IMR-90 (cell line): ENCODE measurements at regions not wholly inside any gene's neighbourhood (a gene's known extent, or its start where the extent isn't known, plus 50 kb on each side); places are given as distances from the start of the nearest gene placed in this dataset.
"Not testable (repeated sequence)": the region's sequence is repeated elsewhere in the genome, so short reads cannot be mapped to it uniquely, and the experiment has no call there.

ENCODE experiments used
- ATAC-seq: fragments of 200-7000 bp; cut with Tn5 transposase; 2 replicates; pipeline ENCODE4 v1.9.1; 2020; ENCODE audit warnings: low read depth, mild to moderate bottlenecking, moderate library complexity
- BruUV-seq: library from RNA; stranded (reverse); fragments of 400-500 nt; replicated peaks from 2 replicates; lab custom pipeline; 2021; lab: Mats Ljungman, UMichigan
- CTCF ChIA-PET: fragments of 300-600 bp; formaldehyde crosslinking; extraction: SDS; loops from one replicate; lab custom pipeline; 2021; ENCODE audit warnings: antibody characterized with exemption; lab: Yijun Ruan, JAX
- POLR2A ChIA-PET: fragments of 300-600 bp; sonication (Branson Sonifier 250); formaldehyde crosslinking; loops from one replicate; lab custom pipeline; 2022; ENCODE audit warnings: antibody characterized with exemption; ENCODE audit not compliant: unreplicated experiment; lab: Charles Lee
- DNase-seq: peaks from one replicate; pipeline ENCODE4 v3.0.0; 2013
- H2AFZ ChIP-seq: replicated peaks from 2 replicates; pipeline ENCODE3; 2013; ENCODE audit warnings: low read length, mild to moderate bottlenecking; ENCODE audit not compliant: poor library complexity
- H2AK5ac ChIP-seq: 2 replicates; pipeline ENCODE4 v1.6.1; 2013; ENCODE audit warnings: low read depth, low read length, inconsistent platforms
- H2AK9ac ChIP-seq: replicated peaks from 2 replicates; pipeline ENCODE3; 2013; ENCODE audit warnings: mild to moderate bottlenecking, low read depth, low read length, moderate library complexity; ENCODE audit not compliant: poor library complexity
- H2BK120ac ChIP-seq: 2 replicates; pipeline ENCODE4 v1.6.1; 2013; ENCODE audit warnings: low read depth, low read length, inconsistent platforms
- H2BK15ac ChIP-seq: 3 replicates; pipeline ENCODE4 v1.6.1; 2013; ENCODE audit warnings: low read depth, low read length, inconsistent platforms
- H2BK20ac ChIP-seq: 2 replicates; pipeline ENCODE4 v1.6.1; 2013; ENCODE audit warnings: low read depth, mild to moderate bottlenecking, inconsistent platforms, low read length, moderate library complexity
- H2BK5ac ChIP-seq: 2 replicates; pipeline ENCODE4 v1.6.1; 2013; ENCODE audit warnings: mild to moderate bottlenecking, low read depth, low read length, inconsistent platforms; ENCODE audit not compliant: poor library complexity, severe bottlenecking
- H3K14ac ChIP-seq: replicated peaks from 2 replicates; pipeline ENCODE4 v1.6.1; 2013; ENCODE audit warnings: low read depth, low read length, inconsistent platforms
- H3K18ac ChIP-seq: 2 replicates; pipeline ENCODE4 v1.6.1; 2013; ENCODE audit warnings: low read depth, low read length, control low read depth
- H3K23ac ChIP-seq: 2 replicates; pipeline ENCODE4 v1.6.1; 2013; ENCODE audit warnings: low read depth, low read length, inconsistent platforms
- H3K27ac ChIP-seq: 2 replicates; pipeline ENCODE4 v1.5.1; 2013; ENCODE audit warnings: mild to moderate bottlenecking, control low read depth, low read length; ENCODE audit not compliant: insufficient read depth
- H3K27me3 ChIP-seq: 2 replicates; pipeline ENCODE4 v1.6.1; 2013; ENCODE audit warnings: low read length; ENCODE audit not compliant: control insufficient read depth, insufficient read depth
- H3K36me3 ChIP-seq: 2 replicates; pipeline ENCODE4 v1.6.1; 2013; ENCODE audit warnings: low read length, mixed read lengths; ENCODE audit not compliant: control insufficient read depth, insufficient read depth
- H3K4ac ChIP-seq: 2 replicates; pipeline ENCODE4 v1.6.1; 2013; ENCODE audit warnings: low read depth, low read length, inconsistent platforms
- H3K4me1 ChIP-seq: 2 replicates; pipeline ENCODE4 v1.6.1; 2013; ENCODE audit warnings: low read length, mixed read lengths; ENCODE audit not compliant: control insufficient read depth, insufficient read depth
- H3K4me2 ChIP-seq: 2 replicates; pipeline ENCODE4 v1.6.1; 2013; ENCODE audit warnings: low read depth, mild to moderate bottlenecking, control low read depth, low read length, moderate library complexity
- H3K4me3 ChIP-seq: 2 replicates; pipeline ENCODE4 v1.5.1; 2013; ENCODE audit warnings: low read depth, mild to moderate bottlenecking, control low read depth, low read length, moderate library complexity; ENCODE audit not compliant: insufficient read depth
- H3K56ac ChIP-seq: 2 replicates; pipeline ENCODE4 v1.6.1; 2013; ENCODE audit warnings: low read length, inconsistent platforms; ENCODE audit not compliant: insufficient read depth; ENCODE audit errors: extremely low read depth
- H3K79me1 ChIP-seq, 2 experiments: 2 replicates each; pipeline ENCODE4 v1.6.1; 2013; ENCODE audit warnings: low read length in 2 of 2, inconsistent platforms in 1 of 2, low read depth in 1 of 2
- H3K9ac ChIP-seq: 2 replicates; pipeline ENCODE4 v1.6.1; 2013; ENCODE audit warnings: low read depth, low read length, control low read depth
- H3K9me1 ChIP-seq: 2 replicates; pipeline ENCODE4 v1.6.1; 2013; ENCODE audit warnings: low read length, inconsistent platforms; ENCODE audit not compliant: insufficient read depth
- H3K9me3 ChIP-seq: 2 replicates; pipeline ENCODE4 v1.6.1; 2013; ENCODE audit warnings: low read length; ENCODE audit not compliant: control insufficient read depth, insufficient read depth
- H4K20me1 ChIP-seq: 2 replicates; pipeline ENCODE4 v1.6.1; 2013; ENCODE audit warnings: low read length, inconsistent platforms; ENCODE audit not compliant: insufficient read depth
- H4K5ac ChIP-seq: 2 replicates; pipeline ENCODE4 v1.6.1; 2013; ENCODE audit warnings: mild to moderate bottlenecking, low read depth, low read length, control low read depth
- H4K8ac ChIP-seq, 2 experiments: 2 replicates each; pipeline ENCODE4 v1.6.1; 2013; ENCODE audit warnings: low read depth in 2 of 2, low read length in 2 of 2, control low read depth in 1 of 2, inconsistent platforms in 1 of 2
- H4K91ac ChIP-seq: 2 replicates; pipeline ENCODE4 v1.6.1; 2013; ENCODE audit warnings: low read depth, low read length, inconsistent platforms; ENCODE audit not compliant: insufficient read depth
- CHD1 ChIP-seq: IDR thresholded peaks from 2 replicates; pipeline ENCODE4 v1.6.1; 2012; ENCODE audit warnings: low read depth, low read length, improper control_type of control experiment
- FOS ChIP-seq: fragments of 150-350 bp; IDR thresholded peaks from 2 replicates; pipeline ENCODE4 v1.6.1; 2016; ENCODE audit warnings: low read depth, low read length
- RFX5 ChIP-seq: IDR thresholded peaks from 2 replicates; pipeline ENCODE4 v1.8.0; 2012; ENCODE audit warnings: low read depth, mild to moderate bottlenecking, low read length, moderate library complexity
- SMC3 ChIP-seq: fragments of 150-350 bp; IDR thresholded peaks from 2 replicates; pipeline ENCODE4 v1.6.1; 2016; ENCODE audit warnings: low read depth, mild to moderate bottlenecking, antibody characterized with exemption, low read length, moderate library complexity
- WGBS, 2 experiments: methylation state at CpG; one replicate each; pipeline versions ENCODE4 v1.1.5 to v1.1.7; 2013; ENCODE audit warnings: missing lambda C conversion rate in 2 of 2; ENCODE audit not compliant: insufficient read length in 1 of 2; ENCODE audit errors: extremely low coverage in 2 of 2; 5-methylcytosine and 5-hydroxymethylcytosine counted together
- dilution Hi-C: fragments of 300-500 bp; cut with HindIII; formaldehyde crosslinking; loops from one replicate; pipeline ENCODE4 v1.14.3; 2018; ENCODE audit warnings: low sequenced_read_pairs; ENCODE audit not compliant: unreplicated experiment
- in situ Hi-C: fragments of 300-500 bp; cut with MboI; formaldehyde crosslinking; loops from 3 replicates; pipeline ENCODE4 v1.14.3; 2019; ENCODE audit warnings: low sequenced_read_pairs, inconsistent platforms, mixed read lengths
- intact Hi-C: fragments of 100-400 bp; cut with micrococcal nuclease; formaldehyde crosslinking; loops from 2 replicates; pipeline ENCODE4 v1.10.0; 2022
- TF ChIP-seq, protein P1 (sequence below): conservative IDR thresholded peaks from 2 replicates; pipeline ENCODE4 v1.5.1; 2012; ENCODE audit warnings: mild to moderate bottlenecking, low read depth, low read length, improper control_type of control experiment

DNA sequence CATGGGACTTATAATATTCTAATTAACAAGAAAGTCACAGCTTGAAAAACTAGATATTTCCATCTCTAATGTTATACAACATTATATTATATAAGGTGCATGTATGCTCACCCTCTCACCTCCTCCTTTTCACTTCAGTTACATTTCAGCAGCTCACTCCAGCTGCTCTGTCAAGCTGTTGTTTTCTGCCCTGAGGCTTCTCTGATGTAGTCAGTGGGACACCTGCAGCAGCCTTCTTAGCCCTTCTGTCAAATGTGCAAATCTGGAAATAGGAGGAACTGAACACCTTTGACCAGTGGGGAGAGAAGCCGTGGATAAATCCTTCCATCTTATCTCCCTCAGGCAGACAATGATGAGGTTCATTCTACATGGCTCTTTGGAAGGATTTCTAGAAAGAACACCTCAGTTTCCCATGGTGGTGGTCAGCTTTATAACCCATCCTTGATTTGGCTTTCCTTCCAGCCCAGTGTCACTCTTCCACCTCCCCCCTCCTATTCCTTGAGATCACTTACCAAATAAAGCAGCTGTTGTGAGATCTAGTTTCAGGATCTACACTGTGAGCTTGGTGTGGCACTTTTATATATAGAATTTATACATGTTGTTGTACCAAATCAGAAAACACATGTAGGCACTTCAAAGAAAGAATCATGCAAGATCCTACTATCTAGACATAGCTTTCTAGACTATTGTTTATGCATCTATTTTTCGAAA is 79.6 kb upstream of the STK38L start:
- Histone ChIP-seq H2BK20ac (no peak overlapping the region), H3K18ac (no peak overlapping the region), H3K4me1 (no peaks in the 10 kb centered on the region; the same call in 1 of the 2 replicates), H2AK5ac (no peak overlapping the region), H3K56ac (no peak overlapping the region), H3K4ac (no peak overlapping the region), H4K8ac (no peak overlapping the region), H3K14ac (no peak overlapping the region), H3K36me3 (no peaks in the 10 kb centered on the region), H3K23ac (no peak overlapping the region), H3K9me3 (no peaks in the 10 kb centered on the region), H2AK9ac (no peak overlapping the region), H3K9ac (no peak overlapping the region), H3K4me3 (no peak overlapping the region), H2BK15ac (no peak overlapping the region), H3K27ac (no peak overlapping the region), H4K20me1 (no peaks in the 10 kb centered on the region), H3K79me1 (no peaks in the 10 kb centered on the region), H4K91ac (no peak overlapping the region), H4K5ac (no peak overlapping the region), H2BK120ac (no peak overlapping the region), H3K9me1 (peaks cover 5% of the 10 kb centered on the region), H3K4me2 (no peak overlapping the region), H3K27me3 (no peaks in the 10 kb centered on the region), H2BK5ac (no peak overlapping the region), H2AFZ (no peak overlapping the region)
- no TSS peak for BruUV-seq
- WGBS, 2 experiments, result no CpG with 5 or more reads among the region's 2 CpGs
- DNase-seq (no peak), ATAC-seq (no peak)
- TF ChIP-seq, protein P1, sequence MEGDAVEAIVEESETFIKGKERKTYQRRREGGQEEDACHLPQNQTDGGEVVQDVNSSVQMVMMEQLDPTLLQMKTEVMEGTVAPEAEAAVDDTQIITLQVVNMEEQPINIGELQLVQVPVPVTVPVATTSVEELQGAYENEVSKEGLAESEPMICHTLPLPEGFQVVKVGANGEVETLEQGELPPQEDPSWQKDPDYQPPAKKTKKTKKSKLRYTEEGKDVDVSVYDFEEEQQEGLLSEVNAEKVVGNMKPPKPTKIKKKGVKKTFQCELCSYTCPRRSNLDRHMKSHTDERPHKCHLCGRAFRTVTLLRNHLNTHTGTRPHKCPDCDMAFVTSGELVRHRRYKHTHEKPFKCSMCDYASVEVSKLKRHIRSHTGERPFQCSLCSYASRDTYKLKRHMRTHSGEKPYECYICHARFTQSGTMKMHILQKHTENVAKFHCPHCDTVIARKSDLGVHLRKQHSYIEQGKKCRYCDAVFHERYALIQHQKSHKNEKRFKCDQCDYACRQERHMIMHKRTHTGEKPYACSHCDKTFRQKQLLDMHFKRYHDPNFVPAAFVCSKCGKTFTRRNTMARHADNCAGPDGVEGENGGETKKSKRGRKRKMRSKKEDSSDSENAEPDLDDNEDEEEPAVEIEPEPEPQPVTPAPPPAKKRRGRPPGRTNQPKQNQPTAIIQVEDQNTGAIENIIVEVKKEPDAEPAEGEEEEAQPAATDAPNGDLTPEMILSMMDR, result no peak
- TF ChIP-seq FOS (no peak), SMC3 (no peak), CHD1 (no peak), RFX5 (no peak)
- in situ Hi-C loops, result no loop called here
- ChIA-PET CTCF (no interaction called here), POLR2A (no interaction called here)
- dilution Hi-C loops, result no loop called here
- intact Hi-C loops, result no loop called here

DNA sequence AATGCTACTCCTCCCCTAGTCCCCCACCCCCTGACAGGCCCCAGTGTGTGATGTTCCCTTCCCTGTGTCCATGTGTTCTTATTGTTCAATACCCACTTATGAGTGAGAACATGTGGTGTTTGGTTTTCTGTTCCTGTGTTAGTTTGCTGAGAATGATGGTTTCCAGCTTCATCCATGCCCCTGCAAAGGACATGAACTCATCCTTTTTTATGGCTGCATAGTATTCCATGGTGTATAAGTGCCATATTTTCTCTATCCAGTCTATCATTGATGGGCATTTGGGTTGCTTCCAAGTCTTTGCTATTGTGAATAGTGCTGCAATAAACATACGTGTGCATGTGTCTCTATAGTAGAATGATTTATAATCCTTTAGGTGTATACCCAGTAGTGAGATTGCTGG is 78.1 kb upstream of the STK38L start:
- dilution Hi-C loops, CTCF ChIA-PET, DNase-seq: not testable (repeated sequence)

More for the DNA sequence above, 78.1 kb upstream of the STK38L start:
- H3K27ac ChIP-seq, H3K9me3 ChIP-seq, H2BK5ac ChIP-seq, H3K27me3 ChIP-seq, in situ Hi-C loops, H2AK5ac ChIP-seq, H3K14ac ChIP-seq, POLR2A ChIA-PET, H2AFZ ChIP-seq, H4K91ac ChIP-seq, H4K5ac ChIP-seq, H3K36me3 ChIP-seq, BruUV-seq, H2BK120ac ChIP-seq, H3K9me1 ChIP-seq, H3K4ac ChIP-seq, H2BK20ac ChIP-seq, H3K4me1 ChIP-seq, ATAC-seq, H2BK15ac ChIP-seq, H3K4me2 ChIP-seq, H3K23ac ChIP-seq, H3K18ac ChIP-seq, H3K56ac ChIP-seq, H3K4me3 ChIP-seq, H2AK9ac ChIP-seq, intact Hi-C loops, H3K9ac ChIP-seq, H3K79me1 ChIP-seq, H4K20me1 ChIP-seq, H4K8ac ChIP-seq: not testable (repeated sequence)
- no CpG with 5 or more reads among the region's 1 CpG for WGBS, 2 experiments
